IPS DF 6.9 (cell line): ENCODE measurements at regions not wholly inside any gene's neighbourhood (a gene's known extent, or its start where the extent isn't known, plus 50 kb on each side); places are given as distances from the start of the nearest gene placed in this dataset.

ENCODE experiments used
- DNase-seq: peaks from one replicate; pipeline ENCODE4 v3.0.0-alpha.2; 2013; ENCODE audit warnings: low read depth, low spot score
- H3K27ac ChIP-seq: one replicate; pipeline ENCODE4 v1.5.1; 2013; ENCODE audit warnings: low read length, control low read depth
- H3K27me3 ChIP-seq: 2 replicates; pipeline ENCODE4 v1.6.1; 2013; ENCODE audit warnings: mild to moderate bottlenecking, low read length; ENCODE audit not compliant: control insufficient read depth, insufficient read depth
- H3K36me3 ChIP-seq: 2 replicates; pipeline ENCODE4 v1.6.1; 2013; ENCODE audit warnings: low read length; ENCODE audit not compliant: control insufficient read depth, insufficient read depth
- H3K4me1 ChIP-seq: 2 replicates; pipeline ENCODE4 v1.6.1; 2013; ENCODE audit warnings: low read length; ENCODE audit not compliant: control insufficient read depth, insufficient read depth
- H3K4me3 ChIP-seq: 2 replicates; pipeline ENCODE4 v1.5.1; 2013; ENCODE audit warnings: mild to moderate bottlenecking, low read length
- H3K9me3 ChIP-seq: 2 replicates; pipeline ENCODE4 v1.6.1; 2013; ENCODE audit warnings: low read length, inconsistent platforms; ENCODE audit not compliant: control insufficient read depth, insufficient read depth
- WGBS: extraction: QIAGEN DNeasy Blood & Tissue Kit; methylation state at CpG from one replicate; pipeline ENCODE4 v1.1.7; 2013; ENCODE audit warnings: mixed read lengths, missing lambda C conversion rate; ENCODE audit not compliant: insufficient read length, insufficient coverage; 5-methylcytosine and 5-hydroxymethylcytosine counted together

DNA sequence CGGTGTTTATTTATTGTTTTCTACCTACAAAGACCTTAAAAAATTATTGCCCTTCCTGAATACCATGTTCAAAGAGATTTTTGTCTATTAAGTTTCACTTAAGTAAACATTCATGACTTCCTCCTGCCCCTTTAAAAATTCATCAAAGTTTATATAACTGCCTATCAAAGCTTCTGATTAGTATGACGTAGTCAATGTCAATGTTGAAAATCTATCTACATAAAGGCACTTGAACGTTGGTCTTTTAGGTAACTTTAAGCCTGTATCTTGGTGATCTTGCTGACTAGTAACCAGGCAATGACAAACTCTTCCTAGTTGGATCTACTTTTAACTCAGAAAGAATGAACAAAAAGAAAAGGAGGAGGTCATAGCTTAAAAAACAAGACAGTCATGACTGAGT, 97.2 kb downstream of the MAIP1 start:
- no CpG with 5 or more reads among the region's 3 CpGs for WGBS

GRCh38 chr2:200054681-200055468, 99.5 kb downstream of the MAIP1 start:
- Histone ChIP-seq H3K4me3 (no peak overlapping the region), H3K27me3 (no peaks in the 10 kb centered on the region), H3K4me1 (peaks cover 3% of the 10 kb centered on the region; the same call in 1 of the 2 replicates), H3K9me3 (no peaks in the 10 kb centered on the region), H3K36me3 (no peaks in the 10 kb centered on the region), H3K27ac (no peak overlapping the region)
- WGBS, result no CpG with 5 or more reads among the region's 15 CpGs
- peak; percentile 82 for DNase-seq

More for the DNA sequence above, 97.2 kb downstream of the MAIP1 start:
- Histone ChIP-seq H3K27ac (no peak overlapping the region), H3K36me3 (no peaks in the 10 kb centered on the region), H3K4me1 (peaks cover 3% of the 10 kb centered on the region; the same call in 1 of the 2 replicates), H3K27me3 (no peaks in the 10 kb centered on the region), H3K4me3 (no peak overlapping the region), H3K9me3 (no peaks in the 10 kb centered on the region)
- no peak for DNase-seq

GRCh38 chr2:200056105-200056504, 100.7 kb downstream of the MAIP1 start:
- peaks cover 3% of the 10 kb centered on the region; the same call in 1 of the 2 replicates for H3K4me1 ChIP-seq
- H3K27me3 ChIP-seq, result no peaks in the 10 kb centered on the region
- no peak for DNase-seq
- no peak overlapping the region for H3K4me3 ChIP-seq
- H3K36me3 ChIP-seq, result no peaks in the 10 kb centered on the region
- no peak overlapping the region for H3K27ac ChIP-seq
- WGBS, result no CpG with 5 or more reads among the region's 3 CpGs
- no peaks in the 10 kb centered on the region for H3K9me3 ChIP-seq

DNA sequence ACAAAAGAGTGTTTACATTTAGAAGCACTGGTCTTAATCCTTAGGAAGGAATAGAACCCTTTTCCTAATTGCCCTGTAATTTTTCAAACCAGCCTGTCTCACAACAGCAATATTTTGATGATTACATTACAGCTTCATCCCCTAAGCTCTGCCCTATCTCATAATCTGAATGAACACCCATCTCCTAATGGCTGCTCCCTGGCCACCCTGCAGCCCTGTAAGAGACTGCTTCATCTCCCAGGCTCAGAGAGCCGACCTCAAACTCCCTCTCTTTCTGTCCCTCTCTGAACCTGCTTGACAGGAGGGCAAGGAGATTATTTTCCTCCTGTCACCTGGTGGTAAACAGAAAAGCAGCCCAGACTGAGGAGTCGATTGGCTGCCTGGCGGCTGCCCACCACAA, 107.8 kb downstream of the MAIP1 start:
- no CpG with 5 or more reads among the region's 3 CpGs for WGBS
- Histone ChIP-seq H3K9me3 (no peaks in the 10 kb centered on the region), H3K27ac (no peak overlapping the region), H3K36me3 (no peaks in the 10 kb centered on the region), H3K4me1 (no peaks in the 10 kb centered on the region), H3K4me3 (no peak overlapping the region), H3K27me3 (no peaks in the 10 kb centered on the region)
- DNase-seq, result no peak

DNA sequence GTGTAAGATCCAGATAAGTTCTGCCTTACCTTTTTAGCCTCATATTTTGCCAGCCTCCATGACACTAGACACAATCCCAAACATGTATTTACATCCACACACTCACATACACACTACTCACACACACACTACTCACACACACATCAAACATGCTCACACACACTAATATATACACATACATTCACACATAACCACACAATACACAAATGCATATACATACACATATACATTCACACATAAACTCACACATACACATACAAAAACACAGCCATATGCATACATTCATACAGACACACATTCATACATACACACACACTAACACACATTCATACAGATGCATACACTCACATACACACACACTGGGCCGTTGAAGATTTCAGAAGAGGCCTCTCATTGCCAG, 109.5 kb downstream of the MAIP1 start:
- Histone ChIP-seq H3K4me1 (no peaks in the 10 kb centered on the region), H3K9me3 (no peaks in the 10 kb centered on the region), H3K27ac (no peak overlapping the region), H3K36me3 (no peaks in the 10 kb centered on the region), H3K4me3 (no peak overlapping the region), H3K27me3 (no peaks in the 10 kb centered on the region)
- no peak for DNase-seq
- no CpG with 5 or more reads among the region's 1 CpG for WGBS

DNA sequence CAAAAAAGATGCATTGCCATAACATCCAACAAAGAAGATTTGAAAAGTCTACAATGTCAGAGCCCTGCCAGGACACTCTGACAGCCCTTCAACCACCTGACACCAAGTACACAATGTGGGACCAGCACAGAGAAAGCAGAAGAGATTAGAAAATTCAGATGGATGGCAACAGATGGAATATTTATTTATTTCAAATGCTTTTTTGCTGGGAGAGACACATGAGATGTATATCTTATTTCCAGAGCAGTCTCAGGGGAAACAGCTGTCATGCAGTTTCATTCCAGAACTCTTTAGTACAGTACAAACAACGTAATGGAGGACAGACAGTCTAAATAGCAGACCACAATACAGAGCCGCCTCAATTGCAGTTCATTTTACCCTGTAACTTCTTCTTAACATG, 110.1 kb downstream of the MAIP1 start:
- H3K27me3 ChIP-seq, result no peaks in the 10 kb centered on the region
- H3K4me3 ChIP-seq, result no peak overlapping the region
- H3K4me1 ChIP-seq, result no peaks in the 10 kb centered on the region
- H3K36me3 ChIP-seq, result no peaks in the 10 kb centered on the region
- no peak for DNase-seq
- no peaks in the 10 kb centered on the region for H3K9me3 ChIP-seq
- no CpG with 5 or more reads among the region's 2 CpGs for WGBS
- H3K27ac ChIP-seq, result no peak overlapping the region

GRCh38 chr2:200066417-200066816, 111.0 kb downstream of the MAIP1 start:
- Histone ChIP-seq H3K27ac (no peak overlapping the region), H3K4me3 (no peak overlapping the region), H3K9me3 (no peaks in the 10 kb centered on the region), H3K27me3 (no peaks in the 10 kb centered on the region), H3K36me3 (no peaks in the 10 kb centered on the region), H3K4me1 (no peaks in the 10 kb centered on the region)
- DNase-seq, result no peak
- no CpG with 5 or more reads among the region's 2 CpGs for WGBS

DNA sequence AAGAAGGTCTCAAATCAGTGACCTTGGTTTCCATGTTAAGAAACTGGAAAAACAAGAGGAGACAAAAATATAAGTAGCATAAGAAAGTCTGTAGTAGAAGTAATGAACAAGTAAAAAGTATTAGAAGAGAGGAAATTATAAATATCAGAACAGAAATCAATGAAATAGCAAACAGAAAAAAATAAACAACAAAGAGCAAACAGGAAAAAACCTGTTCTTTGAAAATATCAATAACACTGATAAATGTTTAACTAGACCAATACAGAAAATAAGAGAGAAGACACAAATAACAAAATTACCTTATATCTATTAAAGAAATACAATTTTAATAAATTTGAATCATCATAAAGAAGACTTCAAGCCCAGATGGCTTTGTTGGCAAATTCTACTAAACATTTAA, 113.3 kb downstream of the MAIP1 start:
- no peaks in the 10 kb centered on the region for H3K4me1 ChIP-seq
- no peak overlapping the region for H3K4me3 ChIP-seq
- no peaks in the 10 kb centered on the region for H3K36me3 ChIP-seq

GRCh38 chr2:200077210-200077650, 121.8 kb downstream of the MAIP1 start:
- no peaks in the 10 kb centered on the region for H3K4me1 ChIP-seq
- DNase-seq, result no peak
- no peaks in the 10 kb centered on the region for H3K27me3 ChIP-seq
- H3K9me3 ChIP-seq, result no peaks in the 10 kb centered on the region
- no CpG with 5 or more reads among the region's 5 CpGs for WGBS
- no peaks in the 10 kb centered on the region for H3K36me3 ChIP-seq
- no peak overlapping the region for H3K27ac ChIP-seq
- H3K4me3 ChIP-seq, result no peak overlapping the region

More for the DNA sequence above, 113.3 kb downstream of the MAIP1 start:
- no peak overlapping the region for H3K27ac ChIP-seq
- H3K9me3 ChIP-seq, result no peaks in the 10 kb centered on the region
- H3K27me3 ChIP-seq, result no peaks in the 10 kb centered on the region
- DNase-seq, result no peak

DNA sequence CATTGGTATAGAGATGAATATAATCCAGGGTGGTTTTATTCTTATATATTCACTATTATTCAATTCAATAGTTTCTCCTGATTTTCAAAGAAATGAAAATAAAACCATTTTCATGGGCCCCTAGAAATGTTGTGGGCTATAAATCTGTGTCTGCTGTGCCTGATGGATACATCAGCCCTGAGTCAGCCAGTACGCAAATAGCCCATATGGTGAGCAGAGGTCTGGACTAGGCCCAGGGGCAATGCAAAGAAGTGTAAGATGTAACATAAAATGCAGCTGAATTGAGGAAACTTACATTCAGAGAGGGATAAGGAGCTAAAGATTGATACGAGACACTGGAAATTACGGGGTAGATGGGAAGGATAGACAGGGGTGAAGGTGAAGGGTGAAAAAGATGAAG, 122.5 kb downstream of the MAIP1 start:
- 100% methylated on average over 2 of the region's 3 CpGs for WGBS
- Histone ChIP-seq H3K4me1 (no peaks in the 10 kb centered on the region), H3K27me3 (no peaks in the 10 kb centered on the region), H3K4me3 (no peak overlapping the region), H3K36me3 (no peaks in the 10 kb centered on the region), H3K9me3 (no peaks in the 10 kb centered on the region), H3K27ac (no peak overlapping the region)
- no peak for DNase-seq

- no CpG with 5 or more reads among the region's 2 CpGs for WGBS
- no peak for DNase-seq
- H3K27ac ChIP-seq, result no peak overlapping the region
Measured at GRCh38 chr2:200079356-200079755, 124.0 kb downstream of the MAIP1 start.

More at GRCh38 chr2:200079356-200079755, 124.0 kb downstream of the MAIP1 start:
- no peaks in the 10 kb centered on the region for H3K9me3 ChIP-seq
- H3K36me3 ChIP-seq, result no peaks in the 10 kb centered on the region
- no peaks in the 10 kb centered on the region for H3K27me3 ChIP-seq
- no peaks in the 10 kb centered on the region for H3K4me1 ChIP-seq
- H3K4me3 ChIP-seq, result no peak overlapping the region
